T-helper 2 cell (primary cell): ENCODE measurements at regions not wholly inside any gene's neighbourhood (a gene's known extent, or its start where the extent isn't known, plus 50 kb on each side); places are given as distances from the start of the nearest gene placed in this dataset.
A peak's percentile ranks its signal among the peaks of the same experiment; 100 is the strongest.
"Not testable (repeated sequence)": the region's sequence is repeated elsewhere in the genome, so short reads cannot be mapped to it uniquely, and the experiment has no call there.

ENCODE experiments used
- DNase-seq, 5 experiments: peaks; one replicate each; pipeline versions ENCODE4 v3.0.0 to v3.0.0-alpha.2; 2012 to 2022

- no peak for DNase-seq
Observed at GRCh38 chr14:50020184-50020583, 96.2 kb downstream of the VCPKMT start.

GRCh38 chr14:50020799-50021198 lies 95.6 kb downstream of the VCPKMT start:
- no peak for DNase-seq

- DNase-seq = peak in 1 of 5 experiments; percentile 82
Observed at GRCh38 chr14:50021261-50022031, 94.9 kb downstream of the VCPKMT start.

- DNase-seq = no peak
Observed at GRCh38 chr14:50022661-50023060, 93.7 kb downstream of the VCPKMT start.

DNA sequence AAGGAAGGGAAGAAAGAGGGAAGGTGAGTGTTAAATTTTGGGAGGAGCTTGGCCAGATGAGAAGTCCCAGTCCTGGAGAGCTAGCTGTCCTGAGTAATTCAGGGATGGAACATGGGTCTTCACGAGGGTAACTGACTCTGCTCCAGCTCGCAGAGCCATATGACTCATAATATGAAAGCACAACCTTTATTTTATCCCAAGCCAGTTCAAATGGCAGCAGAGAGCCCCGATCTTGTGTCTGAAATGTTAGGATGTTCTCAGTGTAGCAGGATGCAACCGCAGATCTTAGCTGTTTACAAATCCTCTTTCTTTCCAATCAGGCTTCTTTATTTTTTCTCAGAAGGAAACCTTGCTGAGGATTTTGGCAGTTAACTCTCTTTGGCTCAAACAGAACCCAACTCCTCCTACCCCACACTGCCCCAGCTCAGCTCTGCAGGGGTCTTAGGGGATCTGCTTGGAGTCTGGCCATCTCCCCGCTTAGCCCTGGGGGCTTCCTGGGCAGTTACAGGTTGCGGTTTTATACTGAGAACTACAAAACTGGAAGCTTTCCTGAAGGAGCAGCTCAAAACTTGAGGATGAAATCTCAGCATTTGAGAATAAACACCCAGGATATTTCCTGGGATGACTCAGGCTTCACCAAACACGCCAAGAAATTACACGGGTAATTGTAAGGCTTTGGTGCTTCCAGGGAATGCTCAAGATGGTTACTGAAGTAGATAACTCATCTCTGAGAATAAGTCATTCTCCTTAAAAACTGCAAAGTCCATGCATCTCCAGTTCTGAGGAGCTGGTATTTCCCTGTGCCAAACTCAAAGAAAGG lies 92.5 kb downstream of the VCPKMT start:
- DNase-seq = no peak

GRCh38 chr14:50025073-50025472 lies 91.3 kb downstream of the VCPKMT start:
- no peak for DNase-seq

DNA sequence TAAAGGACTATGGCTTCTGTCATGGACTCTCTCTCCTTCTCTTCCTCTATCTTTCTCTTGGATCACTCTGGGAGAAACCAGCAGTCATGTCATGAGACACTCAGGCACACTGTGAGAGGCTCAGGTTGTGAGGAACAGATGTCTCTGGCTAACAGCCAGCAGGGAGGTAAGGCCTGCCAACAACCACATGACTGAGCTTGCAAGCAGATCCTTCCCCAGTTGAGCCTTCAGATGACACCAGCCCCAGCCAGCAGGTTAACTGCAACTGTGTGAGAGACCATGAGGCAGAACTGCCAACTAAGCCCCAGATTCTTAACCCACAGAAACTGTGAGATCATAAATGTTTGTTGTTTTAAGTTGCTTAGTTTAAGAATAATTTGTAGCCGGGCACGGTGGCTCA lies 90.6 kb downstream of the VCPKMT start:
- DNase-seq = peak in 1 of 5 experiments; percentile 46

- DNase-seq = no peak
Observed at GRCh38 chr14:50026396-50026795, 90.0 kb downstream of the VCPKMT start.

GRCh38 chr14:50027816-50028215 lies 88.6 kb downstream of the VCPKMT start:
- no peak for DNase-seq

- no peak for DNase-seq
Observed at GRCh38 chr14:50028458-50028857, 87.9 kb downstream of the VCPKMT start.

DNA sequence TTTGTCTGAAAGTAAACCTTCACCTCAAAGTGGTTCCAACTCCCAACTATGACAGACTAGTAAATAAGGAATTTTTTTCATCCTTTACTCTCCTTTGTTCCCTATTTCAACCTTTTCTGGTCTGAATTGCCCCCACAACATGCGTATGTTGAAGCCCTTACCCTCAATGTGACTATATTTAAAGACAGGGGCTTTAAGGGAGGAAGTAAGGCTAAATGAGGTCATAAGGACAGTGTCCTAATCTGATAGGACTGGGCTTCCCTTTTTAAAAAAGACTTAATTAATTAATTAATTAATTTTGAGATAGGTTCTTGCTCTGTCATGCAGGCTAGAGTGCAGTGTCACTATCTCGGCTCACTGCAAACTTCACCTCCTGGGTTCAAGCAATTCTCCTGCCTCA lies 86.3 kb downstream of the VCPKMT start:
- DNase-seq = no peak

GRCh38 chr14:50030911-50031310 lies 85.5 kb downstream of the VCPKMT start:
- DNase-seq = not testable (repeated sequence)

- no peak for DNase-seq
Observed at GRCh38 chr14:50031602-50032313, 84.6 kb downstream of the VCPKMT start.

DNA sequence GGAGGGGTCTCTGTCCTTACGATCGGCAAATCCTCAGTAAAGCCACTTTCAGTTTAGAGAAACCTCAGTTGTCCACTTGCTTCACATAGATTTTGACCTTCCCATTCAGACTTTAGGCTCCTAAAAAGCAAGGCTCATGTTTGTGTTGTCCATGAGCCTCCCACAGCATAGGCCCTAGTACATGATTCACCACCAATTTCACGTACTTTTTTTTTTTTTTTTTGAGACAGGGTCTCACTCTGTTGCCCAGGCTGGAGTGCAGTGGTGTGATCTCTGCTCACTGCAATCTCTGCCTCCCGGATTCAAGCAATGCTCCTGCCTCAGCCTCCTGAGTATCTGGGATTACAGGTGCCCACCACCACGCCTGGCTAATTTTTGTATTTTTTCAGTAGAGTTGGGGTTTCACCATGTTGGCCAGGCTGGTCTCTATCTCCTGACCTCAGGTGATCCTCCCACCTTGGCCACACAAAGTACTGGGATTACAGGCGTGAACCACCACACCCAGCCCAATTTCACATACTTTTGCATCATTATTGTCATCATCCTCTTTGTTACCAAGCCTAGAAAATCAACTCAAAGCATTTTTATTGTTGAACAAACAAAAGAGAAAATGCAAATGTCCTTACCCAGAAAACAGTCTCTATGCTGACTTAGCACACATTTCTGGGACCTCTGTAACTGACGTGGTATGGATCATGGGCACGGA lies 83.8 kb downstream of the VCPKMT start:
- not testable (repeated sequence) for DNase-seq

DNA sequence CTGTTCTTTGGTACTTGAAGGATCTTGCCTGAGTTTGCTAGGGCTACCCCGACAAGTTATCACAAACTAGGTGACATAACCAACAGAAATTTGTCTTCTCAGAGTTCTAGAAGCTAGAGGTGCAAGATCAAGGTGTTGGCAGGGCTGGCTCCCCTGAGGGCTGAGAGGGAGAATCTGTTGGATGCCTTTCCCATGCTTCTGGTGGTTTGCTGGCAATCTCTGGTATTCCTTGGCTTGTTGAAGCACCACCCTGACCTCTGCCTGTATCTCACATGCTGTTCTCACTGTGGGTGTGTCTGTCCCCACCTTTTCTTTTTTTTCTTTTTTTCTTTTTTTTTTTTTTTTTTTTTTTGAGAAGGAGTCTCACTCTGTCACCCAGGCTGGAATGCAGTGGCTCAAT lies 81.2 kb downstream of the VCPKMT start:
- DNase-seq = no peak

DNA sequence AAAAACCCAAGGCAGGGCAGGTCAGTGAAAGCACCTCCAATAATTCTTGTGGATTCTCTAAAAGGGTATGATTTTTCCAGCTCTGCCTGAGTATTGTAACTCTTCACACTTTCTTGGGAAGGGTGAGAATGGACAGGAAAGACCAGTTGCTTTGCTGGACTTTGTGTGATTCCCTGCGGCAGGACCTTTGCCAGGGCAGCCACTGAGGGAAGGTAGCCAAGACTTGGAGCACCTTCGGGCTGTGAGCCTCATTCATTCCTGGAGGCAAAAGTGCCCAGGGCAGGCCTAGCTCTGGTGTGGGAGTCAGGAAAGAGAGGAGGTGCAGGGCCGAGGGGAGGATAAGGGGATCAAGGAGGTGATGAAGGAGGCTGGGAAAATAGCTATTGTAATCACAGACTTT lies 80.2 kb downstream of the VCPKMT start:
- DNase-seq = no peak

DNA sequence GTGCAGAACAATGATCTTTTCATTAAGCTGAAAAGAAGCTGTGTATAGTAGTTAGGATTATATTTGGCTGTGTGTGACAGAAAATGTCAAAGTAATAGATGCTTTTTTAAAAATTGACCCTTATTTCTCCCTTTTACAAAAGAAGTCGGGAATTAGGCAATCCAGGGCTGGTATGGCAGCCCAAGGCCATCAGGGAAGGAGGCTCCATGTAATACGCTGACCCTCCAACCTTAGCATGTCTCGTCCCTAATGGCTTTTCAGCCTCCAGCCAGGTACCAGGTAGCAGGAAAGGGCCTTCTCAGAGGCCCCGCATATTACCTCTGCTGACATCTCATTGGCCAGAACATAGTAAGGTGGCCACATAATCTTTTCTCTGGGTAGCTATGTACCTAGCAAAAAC lies 79.7 kb downstream of the VCPKMT start:
- DNase-seq = no peak

DNA sequence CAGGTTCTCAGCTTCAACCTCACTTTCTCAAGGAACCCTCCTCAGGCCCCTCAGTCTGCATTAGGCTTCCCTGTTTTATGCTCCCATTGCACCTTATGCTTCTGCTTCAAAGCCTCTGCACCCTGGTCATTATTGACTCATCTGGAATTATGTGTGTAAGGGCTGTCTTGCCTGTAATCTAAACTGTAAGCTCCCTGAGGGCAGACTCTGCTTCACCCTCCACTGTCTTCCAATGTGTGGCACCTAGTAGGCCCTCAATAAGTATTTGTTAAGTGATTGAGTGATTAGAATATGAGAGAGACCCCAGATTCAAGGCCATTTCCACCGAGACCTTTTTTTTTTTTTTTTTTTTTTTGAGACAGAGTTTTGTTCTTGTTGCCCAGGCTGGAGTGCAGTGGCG lies 79.1 kb downstream of the VCPKMT start:
- no peak for DNase-seq

GRCh38 chr14:50037852-50038251 lies 78.5 kb downstream of the VCPKMT start:
- no peak for DNase-seq

DNA sequence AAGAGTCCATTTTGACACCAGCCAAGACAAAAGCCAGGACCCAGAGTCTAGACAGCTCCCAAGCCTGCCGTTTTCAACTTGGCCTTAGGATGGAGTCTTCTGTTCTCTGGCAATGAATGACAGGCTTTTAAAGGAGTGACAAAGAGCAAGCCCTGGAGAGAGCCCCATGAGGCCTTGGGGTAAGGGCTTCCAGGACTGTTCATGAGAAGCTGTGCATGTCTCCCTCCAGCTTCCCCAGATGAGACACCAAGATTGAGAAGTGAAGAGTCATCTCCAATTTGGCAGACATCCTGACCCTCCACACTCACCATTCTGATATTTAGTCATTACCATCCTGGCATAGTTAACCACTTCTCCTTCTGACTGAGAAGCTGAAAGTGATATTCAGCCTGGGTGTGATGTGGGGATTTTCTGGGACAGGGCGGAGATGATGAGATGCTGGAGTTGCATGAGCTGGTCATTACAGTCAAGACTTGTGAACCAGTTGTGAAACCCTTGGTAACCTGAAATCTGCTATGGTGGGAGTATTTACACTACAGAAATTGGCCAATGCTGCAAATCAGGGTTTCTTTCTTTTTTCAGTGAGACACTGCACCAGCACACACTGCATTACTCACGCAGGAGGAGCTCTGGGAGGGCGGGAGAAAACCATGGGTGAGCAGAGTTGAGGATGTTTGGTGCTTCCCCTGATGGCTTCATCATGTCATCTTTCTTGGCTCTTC lies 77.8 kb downstream of the VCPKMT start:
- DNase-seq = peak in 2 of 5 experiments; percentile 60 to 91

- DNase-seq = no peak
Observed at GRCh38 chr14:50039120-50039517, 77.3 kb downstream of the VCPKMT start.
